T47D (cell line): ENCODE measurements at regions not wholly inside any gene's neighbourhood (a gene's known extent, or its start where the extent isn't known, plus 50 kb on each side); places are given as distances from the start of the nearest gene placed in this dataset.
A peak's percentile ranks its signal among the peaks of the same experiment; 100 is the strongest.

Experiments used
- DNase-seq, 2 experiments: peaks; one replicate each; pipeline versions ENCODE4 v3.0.0 to v3.0.0-alpha.2; 2011 to 2012; ENCODE audit warnings: low read depth in 1 of 2, low spot score in 1 of 2
- JUND ChIP-seq: IDR thresholded peaks from 2 replicates; pipeline ENCODE4 v1.6.1; 2012; ENCODE audit warnings: low read depth
- in situ Hi-C: cut with HindIII; loops from 2 replicates; pipeline ENCODE4 v1.10.0; 2016; ENCODE audit warnings: low sequenced_read_pairs, low pct_unique_long_range_greater_than_20kb

GRCh38 chrX:147602176-147602696 lies 309.5 kb upstream of the FMR1 start:
- in situ Hi-C loops = no loop called here
- DNase-seq = peak in 1 of 2 experiments; percentile 16
- no peak for TF ChIP-seq JUND

GRCh38 chrX:147626605-147627004 lies 285.1 kb upstream of the FMR1 start:
- DNase-seq = no peak
- in situ Hi-C loops = no loop called here
- TF ChIP-seq JUND = no peak

- DNase-seq = no peak
- no peak for TF ChIP-seq JUND
- in situ Hi-C loops = no loop called here
Measured at GRCh38 chrX:147635186-147635585, 276.5 kb upstream of the FMR1 start.

- no peak for TF ChIP-seq JUND
- DNase-seq = no peak
- in situ Hi-C loops = no loop called here
Measured at GRCh38 chrX:147637190-147637589, 274.5 kb upstream of the FMR1 start.

GRCh38 chrX:147646949-147647723 lies 264.6 kb upstream of the FMR1 start:
- no peak for DNase-seq
- in situ Hi-C loops = no loop called here
- TF ChIP-seq JUND = no peak

GRCh38 chrX:147675819-147676218 lies 235.9 kb upstream of the FMR1 start:
- no peak for DNase-seq
- no peak for TF ChIP-seq JUND
- in situ Hi-C loops = no loop called here

- in situ Hi-C loops = no loop called here
- TF ChIP-seq JUND = no peak
- DNase-seq = no peak
Measured at GRCh38 chrX:147679356-147680005, 232.2 kb upstream of the FMR1 start.

GRCh38 chrX:147680251-147680650 lies 231.5 kb upstream of the FMR1 start:
- TF ChIP-seq JUND = no peak
- in situ Hi-C loops = no loop called here
- DNase-seq = no peak

GRCh38 chrX:147693511-147693910 lies 218.2 kb upstream of the FMR1 start:
- in situ Hi-C loops = no loop called here
- no peak for DNase-seq
- no peak for TF ChIP-seq JUND

GRCh38 chrX:147699061-147699460 lies 212.7 kb upstream of the FMR1 start:
- in situ Hi-C loops = no loop called here
- no peak for DNase-seq

GRCh38 chrX:147710301-147710700 lies 201.4 kb upstream of the FMR1 start:
- in situ Hi-C loops = no loop called here

More at GRCh38 chrX:147699061-147699460, 212.7 kb upstream of the FMR1 start:
- no peak for TF ChIP-seq JUND

GRCh38 chrX:147733369-147733768 lies 178.3 kb upstream of the FMR1 start:
- no peak for DNase-seq
- in situ Hi-C loops = no loop called here
- no peak for TF ChIP-seq JUND

More at GRCh38 chrX:147710301-147710700, 201.4 kb upstream of the FMR1 start:
- no peak for DNase-seq
- no peak for TF ChIP-seq JUND

GRCh38 chrX:147735364-147735763 lies 176.4 kb upstream of the FMR1 start:
- no peak for DNase-seq
- TF ChIP-seq JUND = no peak
- in situ Hi-C loops = no loop called here
